Mucosa of descending colon (tissue), 3 donors: ENCODE measurements at regions not wholly inside any gene's neighbourhood (a gene's known extent, or its start where the extent isn't known, plus 50 kb on each side); places are given as distances from the start of the nearest gene placed in this dataset.

ENCODE experiments used
- ATAC-seq: fragments of 200-7000 bp; cut with Tn5 transposase; one replicate; pipeline ENCODE4 v1.9.1; 2020; ENCODE audit warnings: mild to moderate bottlenecking, moderate library complexity
- DNase-seq, 3 donors: peaks; one replicate each; pipeline ENCODE4 v3.0.0-alpha.2; 2020
- H3K36me3 ChIP-seq: fragments of 200-600 bp; one replicate; pipeline ENCODE4 v1.8.0; 2021; ENCODE audit warnings: low read depth, mild to moderate bottlenecking
- H3K4me1 ChIP-seq: fragments of 200-600 bp; one replicate; pipeline ENCODE4 v1.8.0; 2021; ENCODE audit warnings: low read depth, mild to moderate bottlenecking
- H3K4me3 ChIP-seq: fragments of 200-600 bp; one replicate; pipeline ENCODE4 v1.8.0; 2021; ENCODE audit warnings: mild to moderate bottlenecking
- H3K9me3 ChIP-seq: fragments of 200-600 bp; one replicate; pipeline ENCODE4 v1.8.0; 2021; ENCODE audit warnings: mild to moderate bottlenecking
- intact Hi-C, 2 donors: fragments of 100-400 bp; cut with DNase I in 1 of 2; cut with micrococcal nuclease in 1 of 2; formaldehyde crosslinking; loops; one replicate each; pipeline versions ENCODE4 v1.11.0 to v1.11.1; 2022; cut with DNase I, micrococcal nuclease
- TF ChIP-seq, protein P1 (sequence below): fragments of 200-600 bp; IDR thresholded peaks from one replicate; pipeline ENCODE4 v1.8.0; 2022; ENCODE audit warnings: antibody characterized with exemption, mild to moderate bottlenecking
- donor health status: DM: no; HTN: no; CAD: no; lungs with moderate emphysema.
- donor health status: DM: no; HTN: no; CAD: no.
- donor health status: DM: no; HTN: yes; CAD: no.

DNA sequence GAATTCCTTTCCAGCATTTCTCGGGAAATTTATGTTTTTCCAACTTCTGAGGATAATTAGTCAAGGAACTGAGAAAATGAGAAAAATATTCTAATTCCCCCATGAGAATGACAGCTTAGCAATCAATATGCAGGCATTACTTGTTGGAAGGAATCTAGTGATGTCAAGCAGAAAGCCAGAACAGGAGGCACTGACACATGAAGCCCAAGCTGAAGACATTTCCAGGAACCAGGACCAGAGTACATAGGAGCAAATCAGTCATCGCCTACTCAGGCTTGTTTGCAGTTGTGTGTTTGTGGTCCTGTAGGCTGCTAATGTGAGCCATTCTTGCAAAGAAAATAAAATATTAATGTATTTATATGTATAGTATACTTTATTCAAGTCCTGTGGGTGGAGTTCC lies 89.7 kb downstream of the SALL1 start:
- Histone ChIP-seq H3K36me3 (no peaks in the 10 kb centered on the region), H3K4me1 (no peaks in the 10 kb centered on the region), H3K9me3 (no peaks in the 10 kb centered on the region), H3K4me3 (no peak overlapping the region)
- TF ChIP-seq, protein P1, sequence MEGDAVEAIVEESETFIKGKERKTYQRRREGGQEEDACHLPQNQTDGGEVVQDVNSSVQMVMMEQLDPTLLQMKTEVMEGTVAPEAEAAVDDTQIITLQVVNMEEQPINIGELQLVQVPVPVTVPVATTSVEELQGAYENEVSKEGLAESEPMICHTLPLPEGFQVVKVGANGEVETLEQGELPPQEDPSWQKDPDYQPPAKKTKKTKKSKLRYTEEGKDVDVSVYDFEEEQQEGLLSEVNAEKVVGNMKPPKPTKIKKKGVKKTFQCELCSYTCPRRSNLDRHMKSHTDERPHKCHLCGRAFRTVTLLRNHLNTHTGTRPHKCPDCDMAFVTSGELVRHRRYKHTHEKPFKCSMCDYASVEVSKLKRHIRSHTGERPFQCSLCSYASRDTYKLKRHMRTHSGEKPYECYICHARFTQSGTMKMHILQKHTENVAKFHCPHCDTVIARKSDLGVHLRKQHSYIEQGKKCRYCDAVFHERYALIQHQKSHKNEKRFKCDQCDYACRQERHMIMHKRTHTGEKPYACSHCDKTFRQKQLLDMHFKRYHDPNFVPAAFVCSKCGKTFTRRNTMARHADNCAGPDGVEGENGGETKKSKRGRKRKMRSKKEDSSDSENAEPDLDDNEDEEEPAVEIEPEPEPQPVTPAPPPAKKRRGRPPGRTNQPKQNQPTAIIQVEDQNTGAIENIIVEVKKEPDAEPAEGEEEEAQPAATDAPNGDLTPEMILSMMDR = no peak
- ATAC-seq = no peak
- intact Hi-C loops = no loop called here
- no peak for DNase-seq

DNA sequence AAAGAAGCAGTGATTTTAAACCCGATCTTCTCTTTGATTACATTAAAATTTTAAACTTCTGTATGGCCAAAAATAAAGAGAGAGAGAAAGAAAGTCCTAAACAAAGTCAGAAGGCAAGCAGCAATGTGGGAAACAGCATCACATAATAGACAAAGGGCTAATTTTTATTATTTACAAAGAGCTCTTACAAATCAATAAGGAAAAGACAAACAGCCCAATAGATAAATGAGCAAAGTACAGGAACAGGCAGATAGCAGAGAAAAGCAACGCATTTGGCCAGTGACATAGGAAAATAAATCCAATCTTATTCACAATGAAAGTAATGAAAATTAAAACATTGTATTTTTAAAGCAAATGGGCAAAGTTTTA lies 93.1 kb downstream of the SALL1 start:
- H3K4me3 ChIP-seq = no peak overlapping the region
- no peaks in the 10 kb centered on the region for H3K4me1 ChIP-seq
- ATAC-seq = no peak
- H3K36me3 ChIP-seq = no peaks in the 10 kb centered on the region
- intact Hi-C loops = no loop called here
- H3K9me3 ChIP-seq = no peaks in the 10 kb centered on the region
- no peak for DNase-seq
- TF ChIP-seq, protein P1 = no peak

DNA sequence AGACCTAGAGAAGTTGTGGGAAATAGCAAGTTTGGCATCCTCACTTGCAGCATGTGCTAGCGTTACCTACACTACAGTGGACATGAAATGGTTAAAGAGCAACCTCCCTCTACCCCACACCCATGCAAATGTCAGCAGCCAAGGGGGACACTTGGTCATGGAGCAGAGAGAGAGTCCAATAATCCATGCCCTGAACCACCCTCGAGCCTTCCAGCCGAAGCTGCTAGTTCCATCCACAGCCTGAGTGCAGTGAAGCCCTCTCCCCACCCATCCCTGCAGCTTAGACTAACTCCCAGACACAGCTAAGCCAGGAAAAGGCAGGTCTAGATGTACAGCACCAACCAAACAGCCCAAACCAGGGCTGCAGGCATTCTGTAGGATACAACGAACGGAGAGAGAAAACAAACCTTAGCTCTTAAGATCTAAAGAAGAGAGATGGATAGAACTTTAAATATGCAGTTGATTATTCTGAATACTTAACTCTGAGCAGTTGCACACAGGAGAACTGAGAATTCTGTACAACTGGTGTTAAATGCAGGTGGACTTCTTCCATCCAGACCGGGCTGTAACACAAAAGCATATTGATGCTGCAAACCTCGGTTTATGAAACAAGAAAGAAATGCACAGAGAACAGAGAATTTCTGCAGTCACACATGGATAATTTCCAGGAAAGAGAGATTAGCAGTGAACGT lies 93.8 kb downstream of the SALL1 start:
- Histone ChIP-seq H3K4me3 (no peak overlapping the region), H3K4me1 (no peaks in the 10 kb centered on the region), H3K36me3 (no peaks in the 10 kb centered on the region), H3K9me3 (no peaks in the 10 kb centered on the region)
- intact Hi-C loops = no loop called here
- DNase-seq (no peak), ATAC-seq (no peak)
- TF ChIP-seq, protein P1 = no peak

DNA sequence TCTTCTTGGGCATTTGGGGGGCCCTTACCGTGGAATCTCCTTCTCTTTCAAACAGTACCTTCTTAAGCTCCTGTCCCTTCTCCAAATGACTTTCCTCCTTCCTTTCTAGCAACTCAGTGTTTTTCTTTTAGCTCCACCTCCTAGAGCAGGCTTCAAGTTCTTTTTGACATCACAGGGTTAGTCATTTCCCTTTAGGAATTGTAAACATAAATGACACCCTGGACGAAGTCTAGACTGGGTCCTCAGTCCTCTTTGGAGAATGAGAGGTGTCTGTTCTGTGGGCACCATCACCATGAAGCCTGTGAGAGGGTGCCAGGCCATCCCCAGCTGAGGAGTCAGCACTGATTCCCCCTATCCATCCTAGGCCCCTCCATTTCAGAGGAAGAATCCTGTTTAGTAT lies 94.7 kb downstream of the SALL1 start:
- DNase-seq (no peak), ATAC-seq (no peak)
- TF ChIP-seq, protein P1 = no peak
- H3K4me3 ChIP-seq = no peak overlapping the region
- intact Hi-C loops = no loop called here
- H3K36me3 ChIP-seq = no peaks in the 10 kb centered on the region
- H3K4me1 ChIP-seq = no peaks in the 10 kb centered on the region
- H3K9me3 ChIP-seq = no peaks in the 10 kb centered on the region

DNA sequence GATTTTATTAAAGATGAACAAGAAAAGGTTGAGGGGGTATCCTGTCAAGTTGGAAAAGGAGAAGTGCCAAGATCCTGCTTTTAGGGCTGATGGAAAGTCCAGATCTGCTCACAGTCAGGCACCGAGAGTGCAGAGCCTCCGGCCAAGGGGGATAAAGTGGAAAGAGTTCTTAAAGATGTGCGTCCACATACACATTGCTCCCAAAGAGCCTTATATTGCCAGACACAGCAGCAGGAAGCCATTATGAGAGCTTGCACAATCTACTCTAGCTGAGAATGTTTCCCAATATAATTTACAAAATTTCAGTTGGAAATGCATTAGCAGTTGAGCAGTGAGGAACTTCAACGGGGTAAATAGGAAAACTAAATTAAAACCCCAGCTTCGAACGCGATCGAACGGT lies 95.6 kb downstream of the SALL1 start:
- Histone ChIP-seq H3K36me3 (no peaks in the 10 kb centered on the region), H3K4me3 (no peak overlapping the region), H3K9me3 (no peaks in the 10 kb centered on the region), H3K4me1 (no peaks in the 10 kb centered on the region)
- intact Hi-C loops = no loop called here
- DNase-seq (no peak), ATAC-seq (no peak)
- TF ChIP-seq, protein P1 = no peak

DNA sequence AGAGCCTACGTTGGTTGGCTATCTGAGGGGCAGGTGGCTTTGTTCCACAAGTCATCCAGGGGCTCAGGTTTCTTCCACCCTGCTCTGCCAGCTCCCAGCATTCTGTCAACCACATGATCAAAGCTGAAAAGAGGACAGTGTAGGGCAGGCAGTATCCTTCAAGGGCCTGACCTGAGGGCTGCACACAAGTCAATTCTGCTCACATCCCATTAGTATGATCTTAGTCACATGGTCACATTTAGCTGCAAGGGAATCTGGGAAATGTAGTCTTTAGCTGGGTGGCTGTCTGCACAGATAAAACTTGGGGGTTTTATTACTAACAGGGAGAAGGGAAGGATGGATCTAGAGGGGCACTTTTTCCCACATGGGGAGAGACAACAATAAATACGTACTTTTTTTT lies 97.3 kb downstream of the SALL1 start:
- intact Hi-C loops = no loop called here
- Histone ChIP-seq H3K36me3 (no peaks in the 10 kb centered on the region), H3K4me1 (no peaks in the 10 kb centered on the region), H3K9me3 (no peaks in the 10 kb centered on the region), H3K4me3 (no peak overlapping the region)
- TF ChIP-seq, protein P1 = no peak
- ATAC-seq (no peak), DNase-seq (no peak)
